ENCODE measurements at regions not wholly inside any gene's neighbourhood (a gene's known extent, or its start where the extent isn't known, plus 50 kb on each side); places are given as distances from the start of the nearest gene placed in this dataset.

GRCh38 chr7:67729771-67730170 lies 733.1 kb downstream of the TYW1 start:
- Histone ChIP-seq H3K27ac (no peak overlapping the region), H3K27me3 (no peaks in the 10 kb centered on the region), H3K4me3 (no peak overlapping the region), H3K9me3 (no peaks in the 10 kb centered on the region), H3K4me1 (no peaks in the 10 kb centered on the region), H3K36me3 (no peaks in the 10 kb centered on the region)
- DNase-seq, result no peak
- intact Hi-C loops (cut with DNase I; ENCODE audit: low total_unique reads), result no loop called here
- no peak for TF ChIP-seq CTCF (IDR thresholded peaks at IDR 0.05)

GRCh38 chr7:67731704-67732103 lies 735.1 kb downstream of the TYW1 start:
- Histone ChIP-seq H3K9me3 (no peaks in the 10 kb centered on the region), H3K27ac (no peak overlapping the region), H3K4me1 (no peaks in the 10 kb centered on the region), H3K27me3 (no peaks in the 10 kb centered on the region), H3K4me3 (no peak overlapping the region), H3K36me3 (no peaks in the 10 kb centered on the region)
- intact Hi-C loops (cut with DNase I; ENCODE audit: low total_unique reads), result no loop called here
- TF ChIP-seq CTCF (IDR thresholded peaks at IDR 0.05), result no peak
- no peak for DNase-seq

GRCh38 chr7:67732898-67733297 lies 736.3 kb downstream of the TYW1 start:
- H3K27ac ChIP-seq, result no peak overlapping the region
- intact Hi-C loops (cut with DNase I; ENCODE audit: low total_unique reads), result no loop called here
- H3K4me1 ChIP-seq, result no peaks in the 10 kb centered on the region
- no peak overlapping the region for H3K4me3 ChIP-seq
- DNase-seq, result no peak
- H3K27me3 ChIP-seq, result no peaks in the 10 kb centered on the region
- no peaks in the 10 kb centered on the region for H3K36me3 ChIP-seq
- no peak for TF ChIP-seq CTCF (IDR thresholded peaks at IDR 0.05)
- no peaks in the 10 kb centered on the region for H3K9me3 ChIP-seq

GRCh38 chr7:67738145-67738544 lies 741.5 kb downstream of the TYW1 start:
- no peaks in the 10 kb centered on the region for H3K4me1 ChIP-seq
- no peak overlapping the region for H3K4me3 ChIP-seq
- intact Hi-C loops (cut with DNase I; ENCODE audit: low total_unique reads), result no loop called here
- no peak overlapping the region for H3K27ac ChIP-seq
- H3K36me3 ChIP-seq, result no peaks in the 10 kb centered on the region
- no peaks in the 10 kb centered on the region for H3K27me3 ChIP-seq
- no peak for DNase-seq
- no peak for TF ChIP-seq CTCF (IDR thresholded peaks at IDR 0.05)
- no peaks in the 10 kb centered on the region for H3K9me3 ChIP-seq

GRCh38 chr7:67738958-67739357 lies 742.3 kb downstream of the TYW1 start:
- peak in 1 of 2 donors; percentile 34 for DNase-seq
- Histone ChIP-seq H3K27me3 (no peaks in the 10 kb centered on the region), H3K9me3 (no peaks in the 10 kb centered on the region), H3K27ac (no peak overlapping the region), H3K4me1 (no peaks in the 10 kb centered on the region), H3K4me3 (no peak overlapping the region), H3K36me3 (no peaks in the 10 kb centered on the region)
- TF ChIP-seq CTCF (IDR thresholded peaks at IDR 0.05), result no peak
- intact Hi-C loops (cut with DNase I; ENCODE audit: low total_unique reads), result no loop called here

GRCh38 chr7:67743501-67743900 lies 746.9 kb downstream of the TYW1 start:
- Histone ChIP-seq H3K4me1 (no peaks in the 10 kb centered on the region), H3K36me3 (no peaks in the 10 kb centered on the region), H3K4me3 (no peak overlapping the region), H3K9me3 (no peaks in the 10 kb centered on the region), H3K27me3 (no peaks in the 10 kb centered on the region), H3K27ac (no peak overlapping the region)
- TF ChIP-seq CTCF (IDR thresholded peaks at IDR 0.05), result no peak
- intact Hi-C loops (cut with DNase I; ENCODE audit: low total_unique reads), result no loop called here
- DNase-seq, result no peak
